HepG2 (cell line): ENCODE measurements at regions not wholly inside any gene's neighbourhood (a gene's known extent, or its start where the extent isn't known, plus 50 kb on each side); places are given as distances from the start of the nearest gene placed in this dataset.

Experiments used
- CBX1 ChIP-seq: IDR thresholded peaks from one replicate; pipeline ENCODE4 v1.6.1; 2016; ENCODE audit warnings: antibody characterized with exemption, low read depth
- JUND ChIP-seq: sonication (generic); formaldehyde crosslinking; IDR thresholded peaks from 2 replicates; pipeline ENCODE4 v1.8.0; 2022; ENCODE audit warnings: mild to moderate bottlenecking, missing genetic modification reagents
- STAT6 ChIP-seq: sonication (generic); formaldehyde crosslinking; IDR thresholded peaks from 2 replicates; pipeline ENCODE4 v1.4.0; 2020; ENCODE audit warnings: missing genetic modification reagents, mild to moderate bottlenecking, borderline replicate concordance
- TBL1XR1 ChIP-seq: fragments of 150-350 bp; IDR thresholded peaks from 2 replicates; pipeline ENCODE4 v1.6.1; 2014; ENCODE audit warnings: borderline replicate concordance, low read length; ENCODE audit not compliant: partially characterized antibody
- TP53 ChIP-seq: sonication (generic); formaldehyde crosslinking; conservative IDR thresholded peaks from 2 replicates; pipeline ENCODE4 v1.4.0; 2020; ENCODE audit warnings: missing genetic modification reagents
- ZNF160 ChIP-seq: sonication (generic); formaldehyde crosslinking; IDR thresholded peaks from 2 replicates; pipeline ENCODE4 v1.8.0; 2022; ENCODE audit warnings: mild to moderate bottlenecking, inconsistent platforms, missing genetic modification reagents
- ZNF3 ChIP-seq: IDR thresholded peaks from 2 replicates; pipeline ENCODE4 v1.7.0; 2017; ENCODE audit warnings: inconsistent platforms
- ZNF720 ChIP-seq: sonication (generic); formaldehyde crosslinking; IDR thresholded peaks from 2 replicates; pipeline ENCODE4 v1.4.0; 2020; ENCODE audit warnings: missing genetic modification reagents
- ZZZ3 ChIP-seq: sonication (generic); formaldehyde crosslinking; IDR thresholded peaks from 2 replicates; pipeline ENCODE4 v1.4.0; 2020; ENCODE audit warnings: missing genetic modification reagents, mild to moderate bottlenecking, borderline replicate concordance
- TF ChIP-seq, protein P1 (sequence below): sonication (generic); formaldehyde crosslinking; IDR thresholded peaks from 2 replicates; pipeline ENCODE4 v1.5.0; 2020; ENCODE audit warnings: mild to moderate bottlenecking, missing genetic modification reagents, moderate library complexity
- TF ChIP-seq, protein P2 (sequence below): sonication (generic); formaldehyde crosslinking; IDR thresholded peaks from 2 replicates; pipeline ENCODE4 v1.8.0; 2022; ENCODE audit warnings: mild to moderate bottlenecking, missing genetic modification reagents, moderate library complexity
- TF ChIP-seq, protein P3 (sequence below): sonication (generic); formaldehyde crosslinking; IDR thresholded peaks from 2 replicates; pipeline ENCODE4 v1.5.0; 2020; ENCODE audit warnings: missing genetic modification reagents

- TF ChIP-seq, protein P1, sequence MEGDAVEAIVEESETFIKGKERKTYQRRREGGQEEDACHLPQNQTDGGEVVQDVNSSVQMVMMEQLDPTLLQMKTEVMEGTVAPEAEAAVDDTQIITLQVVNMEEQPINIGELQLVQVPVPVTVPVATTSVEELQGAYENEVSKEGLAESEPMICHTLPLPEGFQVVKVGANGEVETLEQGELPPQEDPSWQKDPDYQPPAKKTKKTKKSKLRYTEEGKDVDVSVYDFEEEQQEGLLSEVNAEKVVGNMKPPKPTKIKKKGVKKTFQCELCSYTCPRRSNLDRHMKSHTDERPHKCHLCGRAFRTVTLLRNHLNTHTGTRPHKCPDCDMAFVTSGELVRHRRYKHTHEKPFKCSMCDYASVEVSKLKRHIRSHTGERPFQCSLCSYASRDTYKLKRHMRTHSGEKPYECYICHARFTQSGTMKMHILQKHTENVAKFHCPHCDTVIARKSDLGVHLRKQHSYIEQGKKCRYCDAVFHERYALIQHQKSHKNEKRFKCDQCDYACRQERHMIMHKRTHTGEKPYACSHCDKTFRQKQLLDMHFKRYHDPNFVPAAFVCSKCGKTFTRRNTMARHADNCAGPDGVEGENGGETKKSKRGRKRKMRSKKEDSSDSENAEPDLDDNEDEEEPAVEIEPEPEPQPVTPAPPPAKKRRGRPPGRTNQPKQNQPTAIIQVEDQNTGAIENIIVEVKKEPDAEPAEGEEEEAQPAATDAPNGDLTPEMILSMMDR: no peak
- no peak for TF ChIP-seq ZZZ3 (CRISPR knock-in tag)
- TF ChIP-seq ZNF3 (CRISPR knock-in tag): no peak
- TF ChIP-seq JUND: no peak
- TF ChIP-seq TP53 (CRISPR knock-in tag): no peak
- TF ChIP-seq TBL1XR1: no peak
- TF ChIP-seq, protein P2, sequence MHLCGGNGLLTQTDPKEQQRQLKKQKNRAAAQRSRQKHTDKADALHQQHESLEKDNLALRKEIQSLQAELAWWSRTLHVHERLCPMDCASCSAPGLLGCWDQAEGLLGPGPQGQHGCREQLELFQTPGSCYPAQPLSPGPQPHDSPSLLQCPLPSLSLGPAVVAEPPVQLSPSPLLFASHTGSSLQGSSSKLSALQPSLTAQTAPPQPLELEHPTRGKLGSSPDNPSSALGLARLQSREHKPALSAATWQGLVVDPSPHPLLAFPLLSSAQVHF (CRISPR knock-in tag): no peak
- TF ChIP-seq ZNF720: no peak
- TF ChIP-seq, protein P3, sequence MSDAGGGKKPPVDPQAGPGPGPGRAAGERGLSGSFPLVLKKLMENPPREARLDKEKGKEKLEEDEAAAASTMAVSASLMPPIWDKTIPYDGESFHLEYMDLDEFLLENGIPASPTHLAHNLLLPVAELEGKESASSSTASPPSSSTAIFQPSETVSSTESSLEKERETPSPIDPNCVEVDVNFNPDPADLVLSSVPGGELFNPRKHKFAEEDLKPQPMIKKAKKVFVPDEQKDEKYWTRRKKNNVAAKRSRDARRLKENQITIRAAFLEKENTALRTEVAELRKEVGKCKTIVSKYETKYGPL (CRISPR knock-in tag): no peak
- no peak for TF ChIP-seq STAT6
- no peak for TF ChIP-seq CBX1
- no peak for TF ChIP-seq ZNF160 (CRISPR knock-in tag)
These were observed 53.8 kb downstream of the GRK7 start for GRCh38 chr3:141816958-141817357.
